OCI-LY1 (cell line): ENCODE measurements at regions not wholly inside any gene's neighbourhood (a gene's known extent, or its start where the extent isn't known, plus 50 kb on each side); places are given as distances from the start of the nearest gene placed in this dataset.

Experiments
- CTCF ChIP-seq: fragments of 200-600 bp; sonication (generic), shearing (Covaris generic); IDR thresholded peaks from 2 replicates; pipeline ENCODE4 v1.5.1; 2017; ENCODE audit warnings: mild to moderate bottlenecking, antibody characterized with exemption, low read length, moderate library complexity, mixed read lengths
- EZH2 ChIP-seq: fragments of 200-600 bp; sonication (generic), shearing (Covaris generic); IDR thresholded peaks from 2 replicates; pipeline ENCODE4 v1.8.0; 2017; ENCODE audit warnings: borderline replicate concordance, mixed run types, mild to moderate bottlenecking, antibody characterized with exemption, low read length, moderate library complexity, mixed read lengths

GRCh38 chr22:49600891-49601431, 226.7 kb downstream of the BRD1 start:
- no peak for TF ChIP-seq CTCF
- no peak for TF ChIP-seq EZH2
